ENCODE measurements at regions not wholly inside any gene's neighbourhood (a gene's known extent, or its start where the extent isn't known, plus 50 kb on each side); places are given as distances from the start of the nearest gene placed in this dataset.
"Not testable (repeated sequence)": the region's sequence is repeated elsewhere in the genome, so short reads cannot be mapped to it uniquely, and the experiment has no call there.

GRCh38 chr5:44756097-44756496 lies 52.6 kb upstream of the MRPS30 start:
- DNase-seq: not testable (repeated sequence)

- no peak for DNase-seq
Measured at GRCh38 chr5:44747396-44747795, 61.4 kb upstream of the MRPS30 start.

- no peak for DNase-seq
Measured at GRCh38 chr5:44740660-44741059, 68.1 kb upstream of the MRPS30 start.

GRCh38 chr5:44729536-44729935 lies 79.2 kb upstream of the MRPS30 start:
- no peak for DNase-seq

GRCh38 chr5:44727100-44727499 lies 81.6 kb upstream of the MRPS30 start:
- DNase-seq: no peak

GRCh38 chr5:44719856-44720255 lies 88.9 kb upstream of the MRPS30 start:
- no peak for DNase-seq

- no peak for DNase-seq
Measured at GRCh38 chr5:44714871-44715561, 93.7 kb upstream of the MRPS30 start.

GRCh38 chr5:44713446-44713845 lies 95.3 kb upstream of the MRPS30 start:
- DNase-seq: no peak

- no peak for DNase-seq
Measured at GRCh38 chr5:44711901-44712300, 96.8 kb upstream of the MRPS30 start.

GRCh38 chr5:44708602-44709001 lies 100.1 kb upstream of the MRPS30 start:
- DNase-seq: no peak

- no peak for DNase-seq
Measured at GRCh38 chr5:44707721-44708120, 101.0 kb upstream of the MRPS30 start.

GRCh38 chr5:44697025-44697424 lies 111.7 kb upstream of the MRPS30 start:
- no peak for DNase-seq

GRCh38 chr5:44695259-44695658 lies 113.5 kb upstream of the MRPS30 start:
- DNase-seq: no peak

- DNase-seq: no peak
Measured at GRCh38 chr5:44691802-44692201, 116.9 kb upstream of the MRPS30 start.

GRCh38 chr5:44681906-44682305 lies 126.8 kb upstream of the MRPS30 start:
- no peak for DNase-seq

- no peak for DNase-seq
Measured at GRCh38 chr5:44679214-44679613, 129.5 kb upstream of the MRPS30 start.

GRCh38 chr5:44675296-44675695 lies 133.5 kb upstream of the MRPS30 start:
- no peak for DNase-seq

- DNase-seq: no peak
Measured at GRCh38 chr5:44674461-44674860, 134.3 kb upstream of the MRPS30 start.

- not testable (repeated sequence) for DNase-seq
Measured at GRCh38 chr5:44668471-44668870, 140.3 kb upstream of the MRPS30 start.

- DNase-seq: no peak
Measured at GRCh38 chr5:44665101-44665701, 143.5 kb upstream of the MRPS30 start.

GRCh38 chr5:44664711-44665100 lies 144.0 kb upstream of the MRPS30 start:
- DNase-seq: no peak

- no peak for DNase-seq
Measured at GRCh38 chr5:44663991-44664710, 144.6 kb upstream of the MRPS30 start.

- DNase-seq: no peak
Measured at GRCh38 chr5:44661851-44662250, 146.9 kb upstream of the MRPS30 start.

- DNase-seq: no peak
Measured at GRCh38 chr5:44660251-44660650, 148.5 kb upstream of the MRPS30 start.
